Parathyroid adenoma (tissue), 2 donors: ENCODE measurements at regions not wholly inside any gene's neighbourhood (a gene's known extent, or its start where the extent isn't known, plus 50 kb on each side); places are given as distances from the start of the nearest gene placed in this dataset.

Source experiments
- H2AFZ ChIP-seq: fragments of 300-600 bp; sonication (generic); one replicate; pipeline ENCODE4 v1.7.0; 2017; ENCODE audit warnings: antibody characterized with exemption, mild to moderate bottlenecking
- H3K27ac ChIP-seq: fragments of 300-600 bp; sonication (generic); one replicate; pipeline ENCODE4 v1.7.0; 2017
- H3K27me3 ChIP-seq: fragments of 300-600 bp; sonication (generic); one replicate; pipeline ENCODE4 v1.7.0; 2017; ENCODE audit warnings: low read length; ENCODE audit not compliant: control insufficient read depth, insufficient read depth
- H3K36me3 ChIP-seq: fragments of 300-600 bp; sonication (generic); one replicate; pipeline ENCODE4 v1.7.0; 2017; ENCODE audit warnings: low read length; ENCODE audit not compliant: control insufficient read depth, insufficient read depth
- H3K4me1 ChIP-seq: fragments of 300-600 bp; sonication (generic); one replicate; pipeline ENCODE4 v1.7.0; 2017; ENCODE audit warnings: control low read depth
- H3K4me2 ChIP-seq: fragments of 300-600 bp; sonication (generic); one replicate; pipeline ENCODE4 v1.7.0; 2017; ENCODE audit warnings: low read length
- H3K4me3 ChIP-seq: fragments of 300-600 bp; sonication (generic); one replicate; pipeline ENCODE4 v1.7.0; 2017; ENCODE audit warnings: low read depth, low read length
- H3K79me2 ChIP-seq: fragments of 300-600 bp; sonication (generic); one replicate; pipeline ENCODE4 v1.7.0; 2017; ENCODE audit warnings: control low read depth
- H3K9ac ChIP-seq: fragments of 300-600 bp; sonication (generic); one replicate; pipeline ENCODE4 v1.7.0; 2017; ENCODE audit warnings: mild to moderate bottlenecking
- H3K9me3 ChIP-seq: fragments of 300-600 bp; sonication (generic); one replicate; pipeline ENCODE4 v1.7.0; 2017; ENCODE audit warnings: low read length; ENCODE audit not compliant: control insufficient read depth
- CTCF ChIP-seq: fragments of 300-600 bp; sonication (generic); IDR thresholded peaks from one replicate; pipeline ENCODE4 v1.7.0; 2017; ENCODE audit warnings: antibody characterized with exemption, mild to moderate bottlenecking
- donor health status: primary hyperparathyroidism.

- Histone ChIP-seq H3K4me3 (no peak overlapping the region), H3K9ac (no peak overlapping the region)
- TF ChIP-seq CTCF = no peak
Observed at GRCh38 chr15:36498401-36498800, 81.0 kb upstream of the CDIN1 start.

GRCh38 chr15:36498916-36499315 is 80.5 kb upstream of the CDIN1 start:
- H3K27ac ChIP-seq = no peak overlapping the region
- no peak for TF ChIP-seq CTCF

More at GRCh38 chr15:36498401-36498800, 81.0 kb upstream of the CDIN1 start:
- Histone ChIP-seq H3K4me1 (peaks cover 2% of the 10 kb centered on the region), H3K4me2 (no peak overlapping the region), H3K9me3 (no peaks in the 10 kb centered on the region), H3K27me3 (no peaks in the 10 kb centered on the region), H3K79me2 (no peaks in the 10 kb centered on the region), H2AFZ (no peak overlapping the region), H3K36me3 (no peaks in the 10 kb centered on the region), H3K27ac (no peak overlapping the region)

GRCh38 chr15:36499412-36500389 is 79.7 kb upstream of the CDIN1 start:
- no peaks in the 10 kb centered on the region for H3K27me3 ChIP-seq
- H3K36me3 ChIP-seq = no peaks in the 10 kb centered on the region
- H3K4me3 ChIP-seq = no peak overlapping the region
- peaks cover 2% of the 10 kb centered on the region for H3K4me1 ChIP-seq
- H3K9me3 ChIP-seq = no peaks in the 10 kb centered on the region
- TF ChIP-seq CTCF = no peak
- no peak overlapping the region for H3K9ac ChIP-seq
- H2AFZ ChIP-seq = no peak overlapping the region
- H3K79me2 ChIP-seq = no peaks in the 10 kb centered on the region
- H3K27ac ChIP-seq = no peak overlapping the region
- H3K4me2 ChIP-seq = no peak overlapping the region

More at GRCh38 chr15:36498916-36499315, 80.5 kb upstream of the CDIN1 start:
- Histone ChIP-seq H3K4me2 (no peak overlapping the region), H3K4me1 (peaks cover 2% of the 10 kb centered on the region), H3K4me3 (no peak overlapping the region), H2AFZ (no peak overlapping the region), H3K36me3 (no peaks in the 10 kb centered on the region), H3K27me3 (no peaks in the 10 kb centered on the region), H3K9ac (no peak overlapping the region), H3K79me2 (no peaks in the 10 kb centered on the region), H3K9me3 (no peaks in the 10 kb centered on the region)

GRCh38 chr15:36501063-36501678 is 78.3 kb upstream of the CDIN1 start:
- no peak overlapping the region for H3K27ac ChIP-seq
- H3K4me1 ChIP-seq = peaks cover 2% of the 10 kb centered on the region
- H3K9ac ChIP-seq = no peak overlapping the region
- no peaks in the 10 kb centered on the region for H3K36me3 ChIP-seq
- no peaks in the 10 kb centered on the region for H3K79me2 ChIP-seq
- peak; percentile 43 for TF ChIP-seq CTCF
- H3K9me3 ChIP-seq = no peaks in the 10 kb centered on the region
- H2AFZ ChIP-seq = no peak overlapping the region
- H3K27me3 ChIP-seq = no peaks in the 10 kb centered on the region
- H3K4me2 ChIP-seq = no peak overlapping the region
- H3K4me3 ChIP-seq = no peak overlapping the region
